H1 (cell line): ENCODE measurements at regions not wholly inside any gene's neighbourhood (a gene's known extent, or its start where the extent isn't known, plus 50 kb on each side); places are given as distances from the start of the nearest gene placed in this dataset.

ENCODE experiments used
- CREB1 ChIP-seq: IDR thresholded peaks from 2 replicates; pipeline ENCODE4 v1.6.1; 2012; ENCODE audit warnings: inconsistent platforms
- RBBP5 ChIP-seq: IDR thresholded peaks from 2 replicates; pipeline ENCODE4 v1.7.1; 2012; ENCODE audit warnings: low read depth, mild to moderate bottlenecking, inconsistent platforms, low read length, moderate library complexity, borderline replicate concordance
- SAP30 ChIP-seq: fragments of 300-600 bp; sonication (generic); IDR thresholded peaks from 2 replicates; pipeline ENCODE4 v1.7.1; 2012; ENCODE audit warnings: low read length, moderate library complexity, mild to moderate bottlenecking, inconsistent platforms; ENCODE audit not compliant: insufficient read depth, insufficient replicate concordance
- SUZ12 ChIP-seq: fragments of 200-600 bp; sonication (generic); IDR thresholded peaks from 2 replicates; pipeline ENCODE4 v1.6.1; 2012; ENCODE audit warnings: mild to moderate bottlenecking, inconsistent platforms, low read length, moderate library complexity, mixed read lengths
- TCF12 ChIP-seq: IDR thresholded peaks from 2 replicates; pipeline ENCODE4 v1.6.1; 2011; ENCODE audit warnings: low read depth, mild to moderate bottlenecking, low read length
- YY1 ChIP-seq: IDR thresholded peaks from 2 replicates; pipeline ENCODE4 v1.6.1; 2011; ENCODE audit warnings: low read depth, mild to moderate bottlenecking, low read length

GRCh38 chr3:137224464-137224863 is 266.7 kb downstream of the IL20RB start (continued):
- TF ChIP-seq YY1 (no peak), RBBP5 (no peak), TCF12 (no peak), CREB1 (no peak), SUZ12 (no peak), SAP30 (no peak)
